MG63 (cell line): ENCODE measurements at regions not wholly inside any gene's neighbourhood (a gene's known extent, or its start where the extent isn't known, plus 50 kb on each side); places are given as distances from the start of the nearest gene placed in this dataset.
A peak's percentile ranks its signal among the peaks of the same experiment; 100 is the strongest.
"Not testable (repeated sequence)": the region's sequence is repeated elsewhere in the genome, so short reads cannot be mapped to it uniquely, and the experiment has no call there.

Experiments used
- DNase-seq: peaks from one replicate; pipeline ENCODE4 v3.0.0-alpha.2; 2020
- H3K27me3 ChIP-seq: fragments of 250-450 bp; sonication (Bioruptor Pico); 2 replicates; pipeline ENCODE4 v1.5.1; 2020; ENCODE audit warnings: mild to moderate bottlenecking, moderate library complexity
- H3K36me3 ChIP-seq: fragments of 250-450 bp; sonication (Bioruptor Pico); 2 replicates; pipeline ENCODE4 v1.5.1; 2020; ENCODE audit warnings: mild to moderate bottlenecking, moderate library complexity
- H3K4me3 ChIP-seq: fragments of 250-450 bp; sonication (Bioruptor Pico); 2 replicates; pipeline ENCODE4 v1.5.1; 2020; ENCODE audit warnings: mild to moderate bottlenecking, moderate library complexity
- H3K9me3 ChIP-seq: fragments of 250-450 bp; sonication (Bioruptor Pico); 2 replicates; pipeline ENCODE4 v1.5.1; 2020; ENCODE audit warnings: mild to moderate bottlenecking, moderate library complexity

DNA sequence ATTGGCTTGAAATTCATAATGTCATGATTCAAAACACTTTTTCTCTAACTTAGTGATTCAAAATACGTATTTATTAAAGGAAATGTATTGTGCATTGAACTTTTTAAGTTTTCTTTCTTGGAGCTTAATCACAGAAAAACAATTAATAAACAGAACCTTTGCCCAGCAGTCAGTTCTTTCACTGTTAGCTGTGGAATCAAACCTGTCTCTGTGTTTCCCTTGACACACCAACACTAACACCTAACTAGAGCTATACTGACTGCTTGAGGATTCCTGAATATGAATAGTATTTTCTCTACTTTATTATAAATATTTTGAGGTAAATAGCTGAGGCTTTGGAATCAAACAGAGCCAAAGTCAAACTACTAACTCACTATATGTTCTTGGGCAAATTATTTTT is 296.4 kb downstream of the HIVEP2 start:
- Histone ChIP-seq H3K36me3 (no peaks in the 10 kb centered on the region), H3K9me3 (no peaks in the 10 kb centered on the region), H3K27me3 (no peaks in the 10 kb centered on the region), H3K4me3 (no peak overlapping the region)
- no peak for DNase-seq

DNA sequence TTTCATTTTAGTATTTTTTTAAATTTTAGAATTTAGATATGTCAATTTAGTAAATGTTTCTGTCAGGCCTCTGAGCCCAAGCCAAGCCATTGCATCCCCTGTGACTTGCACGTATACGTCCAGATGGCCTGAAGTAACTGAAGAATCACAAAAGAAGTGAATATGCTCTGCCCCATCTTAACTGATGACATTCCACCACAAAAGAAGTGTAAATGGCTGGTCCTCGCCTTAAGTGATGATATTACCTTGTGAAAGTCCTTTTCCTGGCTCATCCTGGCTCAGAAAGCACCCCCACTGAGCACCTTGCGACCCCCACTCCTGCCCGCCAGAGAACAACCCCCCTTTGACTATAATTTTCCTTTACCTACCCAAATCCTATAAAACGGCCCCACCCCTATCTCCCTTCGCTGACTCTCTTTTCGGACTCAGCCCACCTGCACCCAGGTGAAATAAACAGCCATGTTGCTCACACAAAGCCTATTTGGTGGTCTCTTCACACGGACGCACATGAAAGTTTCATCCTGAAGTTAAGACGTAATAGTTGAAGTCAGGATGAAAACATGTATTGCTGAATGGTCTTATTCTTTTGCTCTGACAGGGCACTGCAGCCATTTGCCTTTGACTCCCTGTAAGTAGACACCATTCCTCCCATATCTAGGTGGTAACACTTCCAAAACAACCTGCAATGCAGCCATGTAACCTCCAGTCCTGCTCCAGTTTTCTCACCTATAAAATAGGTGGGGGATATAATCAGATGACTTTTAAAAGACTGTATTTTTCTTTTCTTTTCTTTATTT is 295.3 kb downstream of the HIVEP2 start:
- not testable (repeated sequence) for H3K4me3 ChIP-seq, H3K9me3 ChIP-seq, H3K36me3 ChIP-seq, H3K27me3 ChIP-seq, DNase-seq

DNA sequence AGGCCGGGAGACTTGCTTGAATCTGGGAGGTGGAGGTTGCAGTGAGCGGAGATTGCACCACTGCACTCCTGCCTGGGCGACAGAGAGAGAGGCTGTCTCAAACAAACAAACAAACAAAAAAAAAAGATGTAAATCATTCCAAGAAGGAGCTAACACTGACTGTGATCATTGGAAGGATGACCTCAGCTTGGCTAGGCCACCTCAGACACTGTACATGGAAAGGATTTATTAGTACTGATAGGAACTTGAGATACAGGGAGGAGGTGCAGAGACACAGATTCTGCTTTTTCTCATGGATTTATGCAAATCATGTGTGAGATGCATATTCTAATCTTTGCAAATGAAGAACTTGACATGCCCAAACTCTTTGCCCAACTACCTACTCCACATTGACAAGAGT is 293.6 kb downstream of the HIVEP2 start:
- no peak for DNase-seq
- Histone ChIP-seq H3K27me3 (no peaks in the 10 kb centered on the region), H3K4me3 (no peak overlapping the region), H3K9me3 (no peaks in the 10 kb centered on the region), H3K36me3 (no peaks in the 10 kb centered on the region)

DNA sequence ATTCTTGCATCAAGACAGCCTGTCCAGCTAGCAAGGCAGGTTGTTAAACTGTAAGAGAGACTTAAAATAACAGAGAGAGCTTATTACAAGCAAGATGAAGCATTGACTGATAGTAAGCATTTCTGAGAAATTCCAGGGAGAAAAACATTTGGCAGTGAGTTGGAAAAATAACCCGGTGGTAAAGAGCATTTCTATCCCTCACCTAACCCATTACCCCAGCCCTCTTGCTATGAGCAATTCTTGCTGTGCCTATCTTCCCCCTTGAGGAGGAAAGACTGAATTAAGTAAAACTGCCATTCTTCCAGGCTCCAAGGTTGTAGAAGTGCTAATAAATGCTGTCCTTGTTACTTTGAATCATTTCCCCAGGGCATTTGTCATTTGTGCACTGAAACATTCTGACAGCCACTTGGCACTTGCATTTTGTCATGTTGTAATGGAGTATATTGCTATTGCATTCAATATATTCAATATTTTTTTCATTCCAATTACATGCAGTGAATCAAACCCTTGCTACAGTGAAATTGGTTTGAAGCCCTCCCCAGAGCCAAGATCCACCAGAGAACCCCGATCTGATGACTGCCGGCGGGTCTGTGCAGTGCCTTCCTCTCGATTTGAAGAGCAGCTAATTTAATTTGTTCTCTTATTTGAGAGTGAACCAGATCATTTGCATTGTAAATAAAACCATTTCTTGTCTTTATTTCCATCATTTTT is 291.1 kb downstream of the HIVEP2 start:
- Histone ChIP-seq H3K36me3 (no peaks in the 10 kb centered on the region), H3K9me3 (no peaks in the 10 kb centered on the region), H3K4me3 (no peak overlapping the region), H3K27me3 (no peaks in the 10 kb centered on the region)
- no peak for DNase-seq

DNA sequence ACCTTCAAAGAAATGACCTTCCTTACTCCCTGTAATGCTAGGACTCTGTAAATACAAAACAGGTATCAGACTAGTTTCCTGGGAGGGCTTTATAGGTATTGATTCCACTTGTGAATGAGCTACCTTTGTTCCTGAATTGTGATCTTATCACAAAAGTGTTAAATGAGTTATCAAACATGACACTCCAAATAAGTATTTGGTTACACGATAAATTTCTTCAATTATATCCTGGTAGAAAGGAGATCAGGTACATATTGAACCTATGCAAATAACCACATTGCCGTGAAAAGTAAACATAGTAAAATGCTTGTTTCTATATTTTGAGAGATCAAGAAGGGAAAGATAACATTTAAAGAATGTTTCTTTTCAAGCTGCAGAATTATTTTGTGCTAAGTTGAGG is 285.3 kb downstream of the HIVEP2 start:
- Histone ChIP-seq H3K36me3 (no peaks in the 10 kb centered on the region), H3K4me3 (no peak overlapping the region), H3K9me3 (peaks cover 8% of the 10 kb centered on the region), H3K27me3 (no peaks in the 10 kb centered on the region)
- no peak for DNase-seq

DNA sequence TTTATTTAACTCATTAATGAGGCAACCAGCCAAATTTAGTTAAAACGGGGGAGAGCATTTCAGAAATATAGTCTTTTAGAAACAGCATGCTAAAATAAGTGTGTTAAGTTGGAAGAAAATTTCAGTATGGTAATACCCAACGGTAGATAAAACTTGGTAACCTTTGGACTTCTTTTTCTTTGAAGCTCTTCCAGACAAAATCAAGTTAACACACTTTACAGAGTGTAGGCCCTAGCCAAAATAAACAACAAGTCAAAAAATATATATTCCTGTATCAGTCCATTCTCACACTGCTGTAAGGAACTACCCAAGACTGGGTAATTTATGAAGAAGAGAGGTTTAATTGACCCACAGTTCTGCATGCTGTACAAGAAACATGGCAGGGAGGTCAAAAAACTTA is 279.6 kb downstream of the HIVEP2 start:
- DNase-seq, result no peak
- no peaks in the 10 kb centered on the region for H3K27me3 ChIP-seq
- H3K4me3 ChIP-seq, result no peak overlapping the region
- H3K36me3 ChIP-seq, result no peaks in the 10 kb centered on the region
- H3K9me3 ChIP-seq, result peaks cover 8% of the 10 kb centered on the region

DNA sequence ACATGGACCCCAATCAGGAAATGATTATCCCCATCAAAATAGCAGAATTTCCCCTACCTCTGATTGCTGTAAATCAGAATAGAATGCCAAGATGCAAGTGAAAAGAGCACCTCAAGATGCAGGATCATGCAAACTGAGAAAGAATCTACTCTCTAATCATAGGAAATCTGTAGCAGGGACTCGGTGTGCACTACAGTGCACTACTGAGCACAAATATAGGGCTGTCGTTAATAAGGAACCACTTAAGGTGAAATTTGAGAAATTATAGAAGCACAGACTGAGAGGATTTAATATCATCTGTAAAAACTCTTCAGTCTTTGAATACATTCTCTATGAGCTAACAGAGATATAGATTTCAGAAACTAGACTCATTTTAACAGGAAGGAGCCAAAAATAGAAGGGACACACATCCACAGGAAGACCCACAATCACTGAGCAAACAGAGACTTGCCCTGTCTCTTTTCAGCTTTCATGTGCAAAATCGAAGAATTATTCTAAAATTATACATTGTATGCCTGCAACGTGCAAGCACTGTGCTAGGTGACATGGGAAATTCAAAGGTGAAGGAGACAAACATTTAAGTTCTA is 278.3 kb downstream of the HIVEP2 start:
- H3K9me3 ChIP-seq, result peaks cover 8% of the 10 kb centered on the region
- no peak overlapping the region for H3K4me3 ChIP-seq
- no peaks in the 10 kb centered on the region for H3K36me3 ChIP-seq
- H3K27me3 ChIP-seq, result no peaks in the 10 kb centered on the region
- no peak for DNase-seq

DNA sequence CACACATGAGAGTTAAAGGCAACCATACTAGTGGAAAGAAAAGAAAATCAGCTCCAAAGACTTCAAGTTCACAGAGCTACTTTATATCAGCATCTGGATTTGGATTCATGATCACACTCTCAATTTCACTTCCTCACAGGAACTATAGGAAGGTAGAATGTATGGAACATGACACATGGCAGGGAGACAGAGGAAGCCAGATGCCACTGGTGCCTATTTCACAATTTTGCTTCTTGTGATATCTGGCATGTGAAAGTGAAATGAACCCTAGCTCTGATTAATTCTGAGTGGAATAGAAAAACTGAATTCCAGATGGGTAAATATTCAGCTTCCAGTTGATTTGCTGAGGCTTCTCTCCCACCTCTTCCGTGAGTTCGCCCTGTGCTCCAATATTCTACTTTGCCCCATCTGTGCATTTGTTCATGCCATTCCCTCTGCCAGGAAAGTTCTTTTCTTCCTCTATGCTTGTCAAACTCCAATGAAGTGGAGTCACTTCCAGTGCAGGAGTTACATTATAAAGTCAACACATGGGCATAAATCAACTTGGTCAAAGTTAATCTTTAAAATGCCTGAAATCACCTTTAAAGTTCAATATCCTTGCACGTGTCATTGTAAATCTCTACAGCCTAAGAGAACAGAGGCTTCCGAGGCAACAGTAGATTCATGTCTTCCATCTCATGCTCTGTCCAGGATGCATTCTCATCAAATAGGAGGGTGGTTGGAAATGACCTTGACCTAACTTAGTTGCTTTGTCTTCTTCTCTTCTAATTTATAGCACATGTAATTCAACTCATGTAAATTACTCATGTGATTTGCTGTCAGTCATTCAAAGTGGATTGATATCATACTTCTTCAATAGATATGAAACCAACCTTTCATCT is 275.3 kb downstream of the HIVEP2 start:
- Histone ChIP-seq H3K36me3 (no peaks in the 10 kb centered on the region), H3K27me3 (0 out of 2 replicates have a peak, but pooled peaks cover 4% of the 10 kb centered on the region), H3K4me3 (no peak overlapping the region), H3K9me3 (no peaks in the 10 kb centered on the region)
- DNase-seq, result no peak

DNA sequence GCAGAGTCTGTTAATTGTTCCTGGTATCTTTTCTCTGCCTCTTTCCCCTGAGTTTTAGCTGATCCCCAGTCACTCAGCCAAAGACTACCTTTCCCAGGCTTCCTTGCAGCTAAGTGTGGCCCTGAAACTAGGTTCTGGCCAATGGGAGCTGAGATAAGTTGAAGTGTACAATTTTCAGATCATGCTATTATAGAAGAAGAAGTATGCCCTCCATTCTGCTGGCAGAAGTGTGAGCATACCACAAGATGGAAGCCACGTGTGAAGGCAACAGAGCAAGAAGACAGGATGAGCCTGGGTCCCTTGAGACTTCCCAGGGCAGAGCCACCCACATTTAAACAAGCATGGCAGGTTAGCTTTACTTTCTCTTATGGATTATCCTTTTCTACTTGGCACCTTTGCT is 273.2 kb downstream of the HIVEP2 start:
- DNase-seq, result no peak
- no peaks in the 10 kb centered on the region for H3K9me3 ChIP-seq
- H3K4me3 ChIP-seq, result no peak overlapping the region
- H3K27me3 ChIP-seq, result 0 out of 2 replicates have a peak, but pooled peaks cover 4% of the 10 kb centered on the region
- no peaks in the 10 kb centered on the region for H3K36me3 ChIP-seq

DNA sequence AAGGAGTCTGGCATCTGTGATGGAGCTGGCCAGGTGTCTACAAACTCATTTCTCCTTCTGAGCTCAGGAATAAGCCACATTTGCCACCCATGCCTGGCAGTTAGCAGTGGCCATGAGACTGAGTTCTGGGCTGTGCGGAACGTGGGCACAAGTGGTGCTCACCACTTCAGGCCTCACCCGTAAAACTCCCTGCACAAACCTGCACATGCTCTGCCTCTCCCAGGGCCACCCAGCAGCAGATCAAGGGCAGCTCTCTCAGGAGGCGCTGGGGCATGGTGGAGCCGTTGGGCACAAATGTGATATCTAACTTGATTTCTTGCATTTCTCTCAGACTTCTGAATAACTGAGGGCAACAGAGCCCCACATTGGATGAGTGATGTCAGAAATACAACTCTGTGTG is 269.5 kb downstream of the HIVEP2 start:
- Histone ChIP-seq H3K4me3 (no peak overlapping the region), H3K9me3 (no peaks in the 10 kb centered on the region), H3K27me3 (0 out of 2 replicates have a peak, but pooled peaks cover 4% of the 10 kb centered on the region), H3K36me3 (no peaks in the 10 kb centered on the region)
- DNase-seq, result no peak

DNA sequence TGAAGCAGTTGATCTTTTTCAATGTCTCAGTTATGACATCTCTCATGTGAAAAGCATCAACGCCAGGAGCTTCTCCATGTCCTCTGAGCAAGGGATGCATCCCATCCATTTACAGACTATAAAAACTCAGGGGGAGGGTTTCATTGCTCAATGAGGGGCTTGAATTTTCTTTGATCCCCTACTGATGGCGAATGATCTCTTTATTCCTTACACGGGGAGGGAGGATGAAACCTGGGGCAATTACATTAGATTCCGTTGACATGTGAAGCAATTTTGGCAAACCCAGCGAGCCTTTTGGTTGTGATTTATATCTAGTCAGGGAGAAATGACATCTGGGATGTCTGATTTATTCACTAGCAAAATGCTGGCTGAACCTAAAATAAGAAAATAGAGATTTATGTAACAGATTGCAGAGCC is 268.9 kb downstream of the HIVEP2 start:
- 0 out of 2 replicates have a peak, but pooled peaks cover 4% of the 10 kb centered on the region for H3K27me3 ChIP-seq
- DNase-seq, result no peak
- H3K4me3 ChIP-seq, result no peak overlapping the region
- H3K36me3 ChIP-seq, result no peaks in the 10 kb centered on the region
- no peaks in the 10 kb centered on the region for H3K9me3 ChIP-seq

DNA sequence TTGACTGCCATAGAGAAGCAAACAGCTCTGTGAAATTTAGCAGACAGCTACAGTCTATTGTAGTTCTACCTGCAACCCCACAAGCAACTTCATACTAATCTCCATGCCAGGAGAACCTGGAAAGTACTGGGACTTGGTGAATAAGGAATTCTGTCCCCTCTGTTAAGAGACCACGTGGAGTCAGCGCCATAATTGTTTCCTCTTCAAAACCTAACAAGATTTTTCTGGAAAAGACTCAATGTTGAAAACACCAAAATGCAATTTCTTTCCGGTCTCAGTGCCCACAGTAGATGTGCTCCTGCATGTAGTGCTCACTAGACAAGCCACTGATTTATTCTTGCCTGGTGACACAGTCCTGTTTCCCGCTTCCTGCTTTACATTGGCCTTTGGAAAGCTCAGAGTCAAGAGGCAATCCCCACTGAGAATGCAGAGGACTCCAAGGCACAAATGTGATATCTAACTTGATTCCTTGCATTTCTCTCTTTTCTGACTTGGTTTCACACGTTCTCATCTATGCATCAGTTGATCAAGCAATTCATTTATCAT is 268.3 kb downstream of the HIVEP2 start:
- Histone ChIP-seq H3K27me3 (0 out of 2 replicates have a peak, but pooled peaks cover 4% of the 10 kb centered on the region), H3K36me3 (no peaks in the 10 kb centered on the region), H3K4me3 (no peak overlapping the region), H3K9me3 (no peaks in the 10 kb centered on the region)
- no peak for DNase-seq

DNA sequence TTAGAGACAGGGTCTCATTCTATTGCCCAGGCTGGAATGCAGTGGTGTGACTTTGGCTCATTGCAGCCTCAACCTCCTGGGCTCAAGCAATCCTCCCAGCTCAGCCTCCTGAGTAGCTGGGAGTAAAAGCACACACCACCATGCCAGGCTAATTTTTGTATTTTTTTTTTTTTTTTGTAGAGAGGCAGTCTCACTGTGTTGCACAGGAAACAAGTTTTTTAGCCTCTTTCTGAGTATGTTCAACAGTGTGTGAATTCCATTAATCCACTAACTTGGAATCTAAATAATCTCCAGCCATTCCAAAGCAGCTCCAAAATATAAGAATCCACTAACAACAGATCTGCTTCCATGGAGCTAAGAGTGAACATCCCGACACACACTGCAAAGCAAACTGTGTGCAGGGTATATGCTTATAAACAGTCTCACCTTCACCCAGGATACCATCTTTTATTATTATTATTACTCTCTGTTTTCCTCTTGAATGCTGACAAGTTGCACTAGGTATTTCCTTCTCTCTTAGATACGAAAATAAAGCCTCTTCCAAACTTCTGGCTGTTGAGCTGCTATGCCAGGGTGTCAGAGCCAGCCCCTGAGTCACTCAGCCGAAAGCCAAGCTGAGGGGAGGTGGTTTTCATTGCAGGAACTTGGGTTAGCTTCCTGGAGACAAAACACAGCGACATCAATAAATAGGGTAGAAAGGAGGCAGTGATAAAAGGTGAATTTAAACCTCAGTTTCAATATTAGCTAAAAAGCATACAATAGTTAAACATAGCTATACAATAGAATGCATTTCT is 264.9 kb downstream of the HIVEP2 start:
- Histone ChIP-seq H3K36me3 (no peaks in the 10 kb centered on the region), H3K27me3 (no peaks in the 10 kb centered on the region), H3K4me3 (no peak overlapping the region), H3K9me3 (no peaks in the 10 kb centered on the region)
- DNase-seq, result peak; percentile 83

DNA sequence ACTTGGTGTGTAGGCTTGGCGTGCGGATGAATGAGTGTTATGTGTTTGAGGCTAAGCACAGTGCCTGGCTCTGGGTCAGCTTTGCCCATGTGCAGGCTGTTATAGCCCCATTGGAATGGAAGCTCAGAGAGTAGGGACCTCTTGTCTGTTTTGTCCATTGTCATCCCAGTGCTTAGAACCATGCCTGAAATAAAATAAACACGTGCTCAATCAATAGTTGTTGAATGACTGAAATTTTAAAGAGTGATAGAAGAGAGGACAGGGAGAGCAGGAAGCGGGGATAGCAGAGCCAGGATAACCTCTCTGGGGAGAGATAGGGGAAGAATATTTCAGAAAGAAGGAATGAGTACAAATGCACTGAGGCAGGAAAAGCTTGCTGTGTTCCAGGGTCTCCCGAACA is 263.9 kb downstream of the HIVEP2 start:
- no peaks in the 10 kb centered on the region for H3K9me3 ChIP-seq
- H3K36me3 ChIP-seq, result no peaks in the 10 kb centered on the region
- H3K27me3 ChIP-seq, result no peaks in the 10 kb centered on the region
- no peak for DNase-seq
- no peak overlapping the region for H3K4me3 ChIP-seq

DNA sequence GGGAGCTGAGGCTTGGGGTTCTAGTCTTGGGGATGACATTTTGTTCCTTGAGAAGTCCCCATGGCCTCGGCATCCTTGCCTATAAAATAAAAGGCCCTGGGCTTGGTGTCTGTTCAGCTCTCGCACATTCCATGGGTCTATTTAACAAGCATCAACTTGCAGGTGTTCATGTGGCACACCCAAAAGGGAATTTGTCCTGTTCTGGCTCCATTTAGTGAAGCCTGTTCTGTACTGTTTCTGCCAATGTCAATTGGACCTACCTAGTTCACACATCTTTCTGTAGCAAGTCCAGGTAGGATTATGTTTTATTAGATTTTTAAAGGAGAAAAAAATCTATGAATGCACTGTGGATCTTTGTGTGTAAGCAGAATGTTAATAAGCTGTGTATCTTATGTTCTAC is 262.0 kb downstream of the HIVEP2 start:
- Histone ChIP-seq H3K36me3 (no peaks in the 10 kb centered on the region), H3K4me3 (no peak overlapping the region), H3K9me3 (no peaks in the 10 kb centered on the region), H3K27me3 (no peaks in the 10 kb centered on the region)
- no peak for DNase-seq

DNA sequence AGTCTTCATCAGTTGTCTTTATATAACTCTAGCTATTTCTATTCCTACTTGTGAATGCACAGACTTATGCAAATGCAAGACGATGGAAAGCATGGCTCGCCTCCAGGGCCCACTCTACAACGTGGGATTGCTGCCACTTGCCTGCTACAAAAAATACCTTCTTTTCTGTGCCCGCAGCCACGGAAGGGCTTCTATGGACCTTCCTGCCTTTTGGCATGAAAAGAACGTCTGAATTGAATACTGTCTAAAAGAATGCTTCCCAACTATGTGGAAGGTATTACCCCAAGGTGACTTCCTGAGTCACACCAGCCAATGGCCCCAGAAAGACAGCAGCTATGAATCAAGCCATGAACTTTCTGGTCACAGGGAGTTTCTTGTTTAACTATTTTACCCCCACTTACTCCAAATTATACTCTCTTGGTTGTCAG is 261.2 kb downstream of the HIVEP2 start:
- no peak for DNase-seq
- no peak overlapping the region for H3K4me3 ChIP-seq
- H3K36me3 ChIP-seq, result no peaks in the 10 kb centered on the region
- no peaks in the 10 kb centered on the region for H3K9me3 ChIP-seq
- H3K27me3 ChIP-seq, result no peaks in the 10 kb centered on the region
